ENCODE measurements at regions not wholly inside any gene's neighbourhood (a gene's known extent, or its start where the extent isn't known, plus 50 kb on each side); places are given as distances from the start of the nearest gene placed in this dataset.

- H3F3A ChIP-seq (replicated peaks; ENCODE audit: low read depth), result no peaks in the 10 kb centered on the region
- DNase-seq (ENCODE audit: low spot score) (no peak), ATAC-seq (no peak)
- no peak overlapping the region for H3K27ac ChIP-seq (ENCODE audit: low read depth)
- H3K79me2 ChIP-seq (replicated peaks; ENCODE audit: insufficient read depth), result no peaks in the 10 kb centered on the region
- H3K27ac Mint-ChIP-seq, result no peak overlapping the region
- no peak overlapping the region for H2AFZ ChIP-seq
- no peaks in the 10 kb centered on the region for H3K27me3 ChIP-seq (ENCODE audit: insufficient read depth)
- H3K9me3 Mint-ChIP-seq, result peaks cover 2% of the 10 kb centered on the region; the same call in 1 of the 3 replicates
- no peaks in the 10 kb centered on the region; the same call in 2 of the 3 replicates for H3K4me1 Mint-ChIP-seq
- H3K27me3 Mint-ChIP-seq (ENCODE audit: insufficient read depth, low read depth, poor library complexity), result peaks cover 2% of the 10 kb centered on the region
- no peak overlapping the region for H3K4me3 ChIP-seq
- peaks cover 6% of the 10 kb centered on the region; the same call in 2 of the 3 replicates for H3K36me3 Mint-ChIP-seq (ENCODE audit: low read depth)
- H3K4me3 Mint-ChIP-seq, result no peak overlapping the region
- H3K4me1 ChIP-seq (ENCODE audit: insufficient read depth), result no peaks in the 10 kb centered on the region
- H3K36me3 ChIP-seq (ENCODE audit: insufficient read depth), result no peaks in the 10 kb centered on the region
- no peak overlapping the region for H3K4me2 ChIP-seq
- no peaks in the 10 kb centered on the region for H4K20me1 ChIP-seq (replicated peaks; ENCODE audit: insufficient read depth)
- TF ChIP-seq NANOG (IDR thresholded peaks at IDR 0.05; ENCODE audit: borderline replicate concordance), result no peak
- no peak for TF ChIP-seq ETS1 (IDR thresholded peaks at IDR 0.05)
- TF ChIP-seq ZNF331 (CRISPR knock-in tag; IDR thresholded peaks at IDR 0.05; ENCODE audit: low read depth), result no peak
- TF ChIP-seq EZH2phosphoT487 (IDR thresholded peaks at IDR 0.05; ENCODE audit: unreplicated experiment), result no peak
- TF ChIP-seq STAT1 (IDR thresholded peaks at IDR 0.05; ENCODE audit: unreplicated experiment), result no peak
- TF ChIP-seq, protein P1, sequence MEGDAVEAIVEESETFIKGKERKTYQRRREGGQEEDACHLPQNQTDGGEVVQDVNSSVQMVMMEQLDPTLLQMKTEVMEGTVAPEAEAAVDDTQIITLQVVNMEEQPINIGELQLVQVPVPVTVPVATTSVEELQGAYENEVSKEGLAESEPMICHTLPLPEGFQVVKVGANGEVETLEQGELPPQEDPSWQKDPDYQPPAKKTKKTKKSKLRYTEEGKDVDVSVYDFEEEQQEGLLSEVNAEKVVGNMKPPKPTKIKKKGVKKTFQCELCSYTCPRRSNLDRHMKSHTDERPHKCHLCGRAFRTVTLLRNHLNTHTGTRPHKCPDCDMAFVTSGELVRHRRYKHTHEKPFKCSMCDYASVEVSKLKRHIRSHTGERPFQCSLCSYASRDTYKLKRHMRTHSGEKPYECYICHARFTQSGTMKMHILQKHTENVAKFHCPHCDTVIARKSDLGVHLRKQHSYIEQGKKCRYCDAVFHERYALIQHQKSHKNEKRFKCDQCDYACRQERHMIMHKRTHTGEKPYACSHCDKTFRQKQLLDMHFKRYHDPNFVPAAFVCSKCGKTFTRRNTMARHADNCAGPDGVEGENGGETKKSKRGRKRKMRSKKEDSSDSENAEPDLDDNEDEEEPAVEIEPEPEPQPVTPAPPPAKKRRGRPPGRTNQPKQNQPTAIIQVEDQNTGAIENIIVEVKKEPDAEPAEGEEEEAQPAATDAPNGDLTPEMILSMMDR (conservative IDR thresholded peaks at IDR 0.05; ENCODE audit: low read depth in 2 of 2), result no peak
- TF ChIP-seq CREB1 (CRISPR knock-in tag; IDR thresholded peaks at IDR 0.05; ENCODE audit: low read depth), result no peak
- no peak for TF ChIP-seq POLR2AphosphoS5 (IDR thresholded peaks at IDR 0.05; ENCODE audit: low read depth)
- H3K9me2 ChIP-seq (ENCODE audit: insufficient read depth), result peaks cover 22% of the 10 kb centered on the region
These were observed 502.2 kb upstream of the JARID2 start for GRCh38 chr6:14743474-14744211.

DNA sequence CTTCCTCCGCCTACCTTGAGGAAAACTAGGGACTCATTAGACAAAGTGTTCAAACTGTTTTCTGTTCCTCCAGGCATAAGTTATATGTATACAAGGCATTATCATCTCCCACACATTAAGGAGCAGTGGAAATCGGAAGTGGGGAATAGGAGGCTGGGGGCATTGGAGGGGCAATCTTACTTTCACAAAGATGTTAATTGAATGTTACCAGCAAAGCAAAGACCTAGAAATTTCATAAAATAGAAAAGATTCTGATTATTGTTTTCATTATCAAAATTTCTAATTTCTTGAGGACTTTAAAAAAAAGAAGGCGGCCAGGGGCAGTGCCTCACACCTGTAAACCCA, 501.7 kb upstream of the JARID2 start:
- ATAC-seq (no peak), DNase-seq (ENCODE audit: low spot score) (no peak)
- Histone ChIP-seq H2AFZ (no peak overlapping the region), H3F3A (replicated peaks; ENCODE audit: low read depth) (no peaks in the 10 kb centered on the region), H3K79me2 (replicated peaks; ENCODE audit: insufficient read depth) (no peaks in the 10 kb centered on the region), H3K27ac (ENCODE audit: low read depth) (no peak overlapping the region), H3K9me2 (ENCODE audit: insufficient read depth) (peaks cover 22% of the 10 kb centered on the region), H3K4me2 (no peak overlapping the region), H4K20me1 (replicated peaks; ENCODE audit: insufficient read depth) (no peaks in the 10 kb centered on the region), H3K4me1 (ENCODE audit: insufficient read depth) (no peaks in the 10 kb centered on the region), H3K36me3 (ENCODE audit: insufficient read depth) (no peaks in the 10 kb centered on the region), H3K4me3 (no peak overlapping the region), H3K27me3 (ENCODE audit: insufficient read depth) (no peaks in the 10 kb centered on the region)
- Mint-ChIP-seq H3K27ac (no peak overlapping the region), H3K9me3 (peaks cover 2% of the 10 kb centered on the region; the same call in 1 of the 3 replicates), H3K36me3 (ENCODE audit: low read depth) (peaks cover 6% of the 10 kb centered on the region; the same call in 2 of the 3 replicates), H3K4me1 (no peaks in the 10 kb centered on the region; the same call in 2 of the 3 replicates), H3K27me3 (ENCODE audit: insufficient read depth, low read depth, poor library complexity) (peaks cover 2% of the 10 kb centered on the region), H3K4me3 (no peak overlapping the region)
- TF ChIP-seq EZH2 (IDR thresholded peaks at IDR 0.05; ENCODE audit: low read depth, unreplicated experiment) (no peak), CREB1 (CRISPR knock-in tag; IDR thresholded peaks at IDR 0.05; ENCODE audit: low read depth) (no peak)
- TF ChIP-seq, protein P1 (conservative IDR thresholded peaks at IDR 0.05; ENCODE audit: low read depth in 2 of 2), result no peak
- TF ChIP-seq, protein P2, sequence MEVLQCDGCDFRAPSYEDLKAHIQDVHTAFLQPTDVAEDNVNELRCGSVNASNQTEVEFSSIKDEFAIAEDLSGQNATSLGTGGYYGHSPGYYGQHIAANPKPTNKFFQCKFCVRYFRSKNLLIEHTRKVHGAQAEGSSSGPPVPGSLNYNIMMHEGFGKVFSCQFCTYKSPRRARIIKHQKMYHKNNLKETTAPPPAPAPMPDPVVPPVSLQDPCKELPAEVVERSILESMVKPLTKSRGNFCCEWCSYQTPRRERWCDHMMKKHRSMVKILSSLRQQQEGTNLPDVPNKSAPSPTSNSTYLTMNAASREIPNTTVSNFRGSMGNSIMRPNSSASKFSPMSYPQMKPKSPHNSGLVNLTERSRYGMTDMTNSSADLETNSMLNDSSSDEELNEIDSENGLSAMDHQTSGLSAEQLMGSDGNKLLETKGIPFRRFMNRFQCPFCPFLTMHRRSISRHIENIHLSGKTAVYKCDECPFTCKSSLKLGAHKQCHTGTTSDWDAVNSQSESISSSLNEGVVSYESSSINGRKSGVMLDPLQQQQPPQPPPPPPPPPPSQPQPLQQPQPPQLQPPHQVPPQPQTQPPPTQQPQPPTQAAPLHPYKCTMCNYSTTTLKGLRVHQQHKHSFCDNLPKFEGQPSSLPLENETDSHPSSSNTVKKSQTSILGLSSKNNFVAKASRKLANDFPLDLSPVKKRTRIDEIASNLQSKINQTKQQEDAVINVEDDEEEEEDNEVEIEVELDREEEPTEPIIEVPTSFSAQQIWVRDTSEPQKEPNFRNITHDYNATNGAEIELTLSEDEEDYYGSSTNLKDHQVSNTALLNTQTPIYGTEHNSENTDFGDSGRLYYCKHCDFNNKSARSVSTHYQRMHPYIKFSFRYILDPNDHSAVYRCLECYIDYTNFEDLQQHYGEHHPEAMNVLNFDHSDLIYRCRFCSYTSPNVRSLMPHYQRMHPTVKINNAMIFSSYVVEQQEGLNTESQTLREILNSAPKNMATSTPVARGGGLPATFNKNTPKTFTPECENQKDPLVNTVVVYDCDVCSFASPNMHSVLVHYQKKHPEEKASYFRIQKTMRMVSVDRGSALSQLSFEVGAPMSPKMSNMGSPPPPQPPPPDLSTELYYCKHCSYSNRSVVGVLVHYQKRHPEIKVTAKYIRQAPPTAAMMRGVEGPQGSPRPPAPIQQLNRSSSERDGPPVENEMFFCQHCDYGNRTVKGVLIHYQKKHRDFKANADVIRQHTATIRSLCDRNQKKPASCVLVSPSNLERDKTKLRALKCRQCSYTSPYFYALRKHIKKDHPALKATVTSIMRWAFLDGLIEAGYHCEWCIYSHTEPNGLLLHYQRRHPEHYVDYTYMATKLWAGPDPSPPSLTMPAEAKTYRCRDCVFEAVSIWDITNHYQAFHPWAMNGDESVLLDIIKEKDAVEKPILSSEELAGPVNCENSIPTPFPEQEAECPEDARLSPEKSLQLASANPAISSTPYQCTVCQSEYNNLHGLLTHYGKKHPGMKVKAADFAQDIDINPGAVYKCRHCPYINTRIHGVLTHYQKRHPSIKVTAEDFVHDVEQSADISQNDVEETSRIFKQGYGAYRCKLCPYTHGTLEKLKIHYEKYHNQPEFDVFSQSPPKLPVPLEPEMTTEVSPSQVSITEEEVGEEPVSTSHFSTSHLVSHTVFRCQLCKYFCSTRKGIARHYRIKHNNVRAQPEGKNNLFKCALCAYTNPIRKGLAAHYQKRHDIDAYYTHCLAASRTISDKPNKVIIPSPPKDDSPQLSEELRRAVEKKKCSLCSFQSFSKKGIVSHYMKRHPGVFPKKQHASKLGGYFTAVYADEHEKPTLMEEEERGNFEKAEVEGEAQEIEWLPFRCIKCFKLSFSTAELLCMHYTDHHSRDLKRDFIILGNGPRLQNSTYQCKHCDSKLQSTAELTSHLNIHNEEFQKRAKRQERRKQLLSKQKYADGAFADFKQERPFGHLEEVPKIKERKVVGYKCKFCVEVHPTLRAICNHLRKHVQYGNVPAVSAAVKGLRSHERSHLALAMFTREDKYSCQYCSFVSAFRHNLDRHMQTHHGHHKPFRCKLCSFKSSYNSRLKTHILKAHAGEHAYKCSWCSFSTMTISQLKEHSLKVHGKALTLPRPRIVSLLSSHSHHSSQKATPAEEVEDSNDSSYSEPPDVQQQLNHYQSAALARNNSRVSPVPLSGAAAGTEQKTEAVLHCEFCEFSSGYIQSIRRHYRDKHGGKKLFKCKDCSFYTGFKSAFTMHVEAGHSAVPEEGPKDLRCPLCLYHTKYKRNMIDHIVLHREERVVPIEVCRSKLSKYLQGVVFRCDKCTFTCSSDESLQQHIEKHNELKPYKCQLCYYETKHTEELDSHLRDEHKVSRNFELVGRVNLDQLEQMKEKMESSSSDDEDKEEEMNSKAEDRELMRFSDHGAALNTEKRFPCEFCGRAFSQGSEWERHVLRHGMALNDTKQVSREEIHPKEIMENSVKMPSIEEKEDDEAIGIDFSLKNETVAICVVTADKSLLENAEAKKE (CRISPR knock-in tag; IDR thresholded peaks at IDR 0.05), result no peak
